H1 (cell line): ENCODE measurements at regions not wholly inside any gene's neighbourhood (a gene's known extent, or its start where the extent isn't known, plus 50 kb on each side); places are given as distances from the start of the nearest gene placed in this dataset.

ENCODE experiments used
- CTCF ChIA-PET: fragments of 300-600 bp; sonication (Branson Sonifier 250); formaldehyde crosslinking; loops from one replicate; lab custom pipeline; 2021; ENCODE audit not compliant: partially characterized antibody; lab: Charles Lee
- POLR2A ChIA-PET: fragments of 300-600 bp; sonication (Branson Sonifier 250); formaldehyde crosslinking; loops from one replicate; lab custom pipeline; 2021; ENCODE audit warnings: inconsistent platforms; ENCODE audit not compliant: partially characterized antibody; lab: Charles Lee
- DNase-seq, 2 experiments: peaks; one replicate each; pipeline versions ENCODE4 v3.0.0 to v3.0.0-alpha.2; 2010 to 2022; ENCODE audit warnings: low spot score in 2 of 2, low read depth in 1 of 2, mixed read lengths in 1 of 2
- FAIRE-seq: peaks from 2 replicates; lab custom pipeline; 2011; peaks lifted over from hg19 to GRCh38; lab: Jason Lieb, UNC
- H2AFZ ChIP-seq: 2 replicates; pipeline ENCODE4 v1.8.1; 2012; ENCODE audit warnings: low read length, inconsistent platforms
- H2AK5ac ChIP-seq: 2 replicates; pipeline ENCODE4 v1.6.1; 2013; ENCODE audit warnings: low read depth, low read length
- H2BK120ac ChIP-seq: replicated peaks from 2 replicates; pipeline ENCODE3; 2013; ENCODE audit warnings: low read depth, low read length, inconsistent platforms
- H2BK12ac ChIP-seq: 2 replicates; pipeline ENCODE4 v1.6.1; 2013; ENCODE audit warnings: low read depth, low read length
- H2BK15ac ChIP-seq: 2 replicates; pipeline ENCODE4 v1.6.1; 2013; ENCODE audit warnings: low read length
- H2BK20ac ChIP-seq: 2 replicates; pipeline ENCODE4 v1.6.1; 2013; ENCODE audit warnings: low read length
- H2BK5ac ChIP-seq: 2 replicates; pipeline ENCODE4 v1.6.1; 2013; ENCODE audit warnings: low read depth, low read length
- H3K14ac ChIP-seq: 2 replicates; pipeline ENCODE4 v1.6.1; 2013; ENCODE audit warnings: inconsistent platforms; ENCODE audit not compliant: insufficient read length
- H3K18ac ChIP-seq: 2 replicates; pipeline ENCODE4 v1.6.1; 2013; ENCODE audit warnings: low read length; ENCODE audit errors: extremely low read depth
- H3K23ac ChIP-seq: 2 replicates; pipeline ENCODE4 v1.6.1; 2013; ENCODE audit warnings: inconsistent platforms; ENCODE audit not compliant: insufficient read length
- H3K23me2 ChIP-seq: 2 replicates; pipeline ENCODE4 v1.6.1; 2013; ENCODE audit warnings: low read depth, low read length
- H3K27ac ChIP-seq: 2 replicates; pipeline ENCODE4 v1.6.1; 2011; ENCODE audit warnings: low read depth, low read length, inconsistent platforms
- H3K27me3 ChIP-seq, 4 experiments: replicated peaks in 1 of 4; 1 replicate in 1 of 4; 2 replicates in 3 of 4; pipeline versions ENCODE4 v1.6.1 to v1.8.1; 2011 to 2013; ENCODE audit warnings: low read length in 3 of 4, mild to moderate bottlenecking in 3 of 4, inconsistent platforms in 2 of 4, mixed read lengths in 2 of 4, moderate library complexity in 1 of 4; ENCODE audit not compliant: control insufficient read depth in 3 of 4, insufficient read depth in 3 of 4; ENCODE audit errors: extremely low read depth in 1 of 4
- H3K36me3 ChIP-seq, 4 experiments: 2 replicates each; pipeline versions ENCODE4 v1.6.1 to v1.8.1; 2011 to 2013; ENCODE audit warnings: mild to moderate bottlenecking in 4 of 4, low read length in 3 of 4, moderate library complexity in 2 of 4, control low read depth in 1 of 4, inconsistent platforms in 1 of 4; ENCODE audit not compliant: insufficient read depth in 4 of 4, control insufficient read depth in 2 of 4
- H3K4ac ChIP-seq: replicated peaks from 2 replicates; pipeline ENCODE3; 2013; ENCODE audit warnings: low read length, low read depth, mixed read lengths, inconsistent platforms; ENCODE audit not compliant: insufficient read length
- H3K4me1 ChIP-seq, 4 experiments: replicated peaks in 1 of 4; 1 replicate in 1 of 4; 2 replicates in 3 of 4; pipeline versions ENCODE4 v1.6.1 to v1.8.1; 2011 to 2013; ENCODE audit warnings: low read length in 3 of 4, inconsistent platforms in 2 of 4, mixed read lengths in 1 of 4; ENCODE audit not compliant: insufficient read depth in 4 of 4, control insufficient read depth in 3 of 4
- H3K4me2 ChIP-seq, 2 experiments: 2 replicates each; pipeline versions ENCODE4 v1.6.1 to v1.8.1; 2011 to 2013; ENCODE audit warnings: low read depth in 2 of 2, low read length in 2 of 2, control low read depth in 1 of 2, inconsistent platforms in 1 of 2, mild to moderate bottlenecking in 1 of 2; ENCODE audit not compliant: insufficient read depth in 1 of 2
- H3K4me3 ChIP-seq, 4 experiments: fragments of 200-600, 300-600 bp in 1 of 4; sonication (generic), shearing (Covaris generic), sonication (Bioruptor Twin) in 1 of 4; 2 replicates each; pipeline versions ENCODE4 v1.5.1 to v1.8.1; 2011 to 2016; ENCODE audit warnings: low read length in 4 of 4, low read depth in 3 of 4, control low read depth in 2 of 4, inconsistent platforms in 2 of 4, mild to moderate bottlenecking in 2 of 4, mixed read lengths in 1 of 4, moderate library complexity in 1 of 4; ENCODE audit not compliant: insufficient read depth in 2 of 4; ENCODE audit errors: extremely low read depth in 1 of 4
- H3K56ac ChIP-seq: replicated peaks from 2 replicates; pipeline ENCODE3; 2013; ENCODE audit warnings: low read depth, mild to moderate bottlenecking, mixed read lengths, low read length, inconsistent platforms; ENCODE audit not compliant: insufficient read length
- H3K79me1 ChIP-seq: 2 replicates; pipeline ENCODE4 v1.6.1; 2013; ENCODE audit warnings: low read depth, low read length, control low read depth
- H3K79me2 ChIP-seq, 2 experiments: 2 replicates each; pipeline versions ENCODE4 v1.6.1 to v1.8.1; 2012 to 2013; ENCODE audit warnings: low read length in 2 of 2, mild to moderate bottlenecking in 2 of 2, inconsistent platforms in 1 of 2; ENCODE audit not compliant: insufficient read depth in 2 of 2, control insufficient read depth in 1 of 2
- H3K9ac ChIP-seq, 4 experiments: replicated peaks in 1 of 4; 1 replicate in 1 of 4; 2 replicates in 3 of 4; pipeline versions ENCODE4 v1.6.1 to v1.8.1; 2011 to 2013; ENCODE audit warnings: low read depth in 3 of 4, low read length in 3 of 4, control low read depth in 2 of 4, mild to moderate bottlenecking in 2 of 4, moderate library complexity in 2 of 4, inconsistent platforms in 1 of 4; ENCODE audit errors: extremely low read depth in 1 of 4
- H3K9me3 ChIP-seq, 2 experiments: 2 replicates each; pipeline versions ENCODE4 v1.6.1 to v1.8.1; 2012 to 2013; ENCODE audit warnings: mild to moderate bottlenecking in 2 of 2, moderate library complexity in 2 of 2, control low read depth in 1 of 2, inconsistent platforms in 1 of 2, low read depth in 1 of 2, low read length in 1 of 2, mixed read lengths in 1 of 2; ENCODE audit not compliant: insufficient read depth in 2 of 2
- H4K20me1 ChIP-seq, 2 experiments: replicated peaks in 1 of 2; 2 replicates each; pipeline versions ENCODE3 to v1.8.1; 2011 to 2013; ENCODE audit warnings: inconsistent platforms in 2 of 2, low read length in 2 of 2, mild to moderate bottlenecking in 1 of 2; ENCODE audit not compliant: insufficient read depth in 2 of 2, control insufficient read depth in 1 of 2
- H4K5ac ChIP-seq: 2 replicates; pipeline ENCODE4 v1.6.1; 2013; ENCODE audit warnings: low read length, low read depth, mixed read lengths, inconsistent platforms; ENCODE audit not compliant: insufficient read length
- H4K8ac ChIP-seq: 2 replicates; pipeline ENCODE4 v1.8.0; 2013; ENCODE audit warnings: mild to moderate bottlenecking, moderate library complexity, low read length, inconsistent platforms; ENCODE audit not compliant: insufficient read depth; ENCODE audit errors: extremely low read depth
- H4K91ac ChIP-seq: replicated peaks from 2 replicates; pipeline ENCODE3; 2013; ENCODE audit warnings: low read length, mixed read lengths, inconsistent platforms; ENCODE audit not compliant: insufficient read length
- JUND ChIP-seq: IDR thresholded peaks from 2 replicates; pipeline ENCODE4 v1.6.1; 2011; ENCODE audit warnings: mild to moderate bottlenecking, improper control_type of control experiment, low read length
- MAFK ChIP-seq: IDR thresholded peaks from 2 replicates; pipeline ENCODE4 v1.6.1; 2012; ENCODE audit warnings: low read depth, mild to moderate bottlenecking, improper control_type of control experiment, low read length
- POLR2AphosphoS5 ChIP-seq: IDR thresholded peaks from 2 replicates; pipeline ENCODE4 v1.6.1; 2011; ENCODE audit warnings: low read depth, low read length
- RAD21 ChIP-seq, 2 experiments: IDR thresholded peaks in 1 of 2; conservative IDR thresholded peaks in 1 of 2; 2 replicates each; pipeline ENCODE4 v1.6.1; 2011; ENCODE audit warnings: low read depth in 2 of 2, low read length in 2 of 2, improper control_type of control experiment in 1 of 2, inconsistent platforms in 1 of 2, mild to moderate bottlenecking in 1 of 2, moderate library complexity in 1 of 2
- TAF7 ChIP-seq: optimal IDR thresholded peaks from 2 replicates; pipeline ENCODE3; 2011; ENCODE audit warnings: low read depth, mild to moderate bottlenecking, inconsistent platforms, low read length, moderate library complexity, borderline replicate concordance
- WGBS, 2 experiments: shearing (Covaris generic) in 1 of 2; methylation state at CpG; one replicate each; pipeline versions ENCODE4 v1.1.6 to v1.1.7; 2013 to 2015; ENCODE audit warnings: low lambda C conversion rate in 2 of 2, mixed read lengths in 2 of 2, inconsistent platforms in 1 of 2, low coverage in 1 of 2, missing lambda C conversion rate in 1 of 2; ENCODE audit not compliant: insufficient replicate concordance in 2 of 2, insufficient coverage in 1 of 2, insufficient read length in 1 of 2; ENCODE audit errors: extremely low coverage in 1 of 2, missing lambda C conversion rate in 1 of 2; 5-methylcytosine and 5-hydroxymethylcytosine counted together

- no peaks in the 10 kb centered on the region for H3K23me2 ChIP-seq
- H4K91ac ChIP-seq: no peak overlapping the region
- TF ChIP-seq RAD21 (IDR thresholded peaks at IDR 0.05 in 1 of 2, conservative IDR thresholded peaks at IDR 0.05 in 1 of 2; ENCODE audit: low read depth in 2 of 2, low read length in 2 of 2) (no peak), TAF7 (no peak), MAFK (no peak), JUND (no peak), POLR2AphosphoS5 (no peak)
- H3K9ac ChIP-seq: no peak overlapping the region
- ChIA-PET POLR2A (no interaction called here), CTCF (interaction anchor here (0.6 kb wide), 1 partner anchor 387 kb away, joined by 3 read pairs; no protein-coding TSS in a partner anchor)
- no peak overlapping the region for H2BK5ac ChIP-seq
- no peaks in the 10 kb centered on the region for H3K9me3 ChIP-seq
- DNase-seq (no peak), FAIRE-seq (no peak)
- H2BK20ac ChIP-seq: no peak overlapping the region
- H3K27me3 ChIP-seq: no peaks in the 10 kb centered on the region
- H2AK5ac ChIP-seq: no peak overlapping the region
- H3K79me2 ChIP-seq: no peaks in the 10 kb centered on the region
- H3K18ac ChIP-seq: no peak overlapping the region
- H3K14ac ChIP-seq: no peak overlapping the region
- no peak overlapping the region for H2BK12ac ChIP-seq
- H3K27ac ChIP-seq: no peak overlapping the region
- H4K8ac ChIP-seq: no peak overlapping the region
- H3K56ac ChIP-seq: no peak overlapping the region
- H2AFZ ChIP-seq: no peak overlapping the region
- H2BK15ac ChIP-seq: no peak overlapping the region
- no peak overlapping the region for H3K23ac ChIP-seq
- no peak overlapping the region for H4K5ac ChIP-seq
- no peaks in the 10 kb centered on the region for H3K79me1 ChIP-seq
- no peaks in the 10 kb centered on the region for H4K20me1 ChIP-seq
- H3K4me3 ChIP-seq: no peak overlapping the region
- H3K4ac ChIP-seq: no peak overlapping the region
- no peak overlapping the region for H3K4me2 ChIP-seq
- no peak overlapping the region for H2BK120ac ChIP-seq
- 84% methylated on average over 2 of the region's 2 CpGs; no CpG with 5 or more reads in 1 of the 2 experiments for WGBS, 2 experiments
- no peaks in the 10 kb centered on the region for H3K36me3 ChIP-seq
- H3K4me1 ChIP-seq: no peaks in the 10 kb centered on the region; a peak in 1 of 7 replicates
Measured at GRCh38 chr12:25817166-25817565, 141.3 kb upstream of the RASSF8 start.
